SK-N-SH (cell line): ENCODE measurements at regions not wholly inside any gene's neighbourhood (a gene's known extent, or its start where the extent isn't known, plus 50 kb on each side); places are given as distances from the start of the nearest gene placed in this dataset.

ENCODE experiments used
- CTCF ChIP-seq: fragments of 200-600 bp; sonication (generic); IDR thresholded peaks from 2 replicates; pipeline ENCODE4 v1.6.1; 2017; ENCODE audit warnings: antibody characterized with exemption, mild to moderate bottlenecking, moderate library complexity
- RFX5 ChIP-seq: IDR thresholded peaks from 2 replicates; pipeline ENCODE4 v1.6.1; 2012; ENCODE audit warnings: mild to moderate bottlenecking, improper control_type of control experiment, low read length

- TF ChIP-seq CTCF, result no peak
- no peak for TF ChIP-seq RFX5
Measured at GRCh38 chr3:191682961-191683360, 222.0 kb downstream of the PYDC2 start.
